GM19324 (cell line): ENCODE measurements at regions not wholly inside any gene's neighbourhood (a gene's known extent, or its start where the extent isn't known, plus 50 kb on each side); places are given as distances from the start of the nearest gene placed in this dataset.
"Not testable (repeated sequence)": the region's sequence is repeated elsewhere in the genome, so short reads cannot be mapped to it uniquely, and the experiment has no call there.

Source experiments
- ATAC-seq: cut with Tn5 transposase; IDR thresholded peaks from one replicate; pipeline ENCODE4 v1.9.1; 2021; ENCODE audit warnings: mild to moderate bottlenecking, moderate library complexity; ENCODE audit not compliant: unreplicated experiment, low FRiP score

GRCh38 chr12:89162589-89163261, 189.6 kb downstream of the DUSP6 start:
- ATAC-seq, result no peak

- no peak for ATAC-seq
Measured at GRCh38 chr12:89161557-89161956, 190.7 kb downstream of the DUSP6 start.

GRCh38 chr12:89160716-89161123, 191.6 kb downstream of the DUSP6 start:
- ATAC-seq, result no peak

- ATAC-seq, result no peak
Measured at GRCh38 chr12:89157413-89157812, 194.9 kb downstream of the DUSP6 start.

GRCh38 chr12:89156862-89157262, 195.4 kb downstream of the DUSP6 start:
- no peak for ATAC-seq

GRCh38 chr12:89156340-89156739, 196.0 kb downstream of the DUSP6 start:
- no peak for ATAC-seq

- no peak for ATAC-seq
Measured at GRCh38 chr12:89155826-89156225, 196.5 kb downstream of the DUSP6 start.

GRCh38 chr12:89154743-89155499, 197.4 kb downstream of the DUSP6 start:
- no peak for ATAC-seq

- ATAC-seq, result no peak
Measured at GRCh38 chr12:89153341-89153740, 199.0 kb downstream of the DUSP6 start.

- ATAC-seq, result no peak
Measured at GRCh38 chr12:89151536-89151935, 200.8 kb downstream of the DUSP6 start.

- not testable (repeated sequence) for ATAC-seq
Measured at GRCh38 chr12:89150789-89151188, 201.5 kb downstream of the DUSP6 start.

GRCh38 chr12:89140602-89141238, 211.6 kb downstream of the DUSP6 start:
- ATAC-seq, result no peak

GRCh38 chr12:89140141-89140540, 212.2 kb downstream of the DUSP6 start:
- ATAC-seq, result no peak

- no peak for ATAC-seq
Measured at GRCh38 chr12:89139390-89139789, 212.9 kb downstream of the DUSP6 start.

GRCh38 chr12:89138048-89138852, 214.1 kb downstream of the DUSP6 start:
- no peak for ATAC-seq

- ATAC-seq, result no peak
Measured at GRCh38 chr12:89135976-89136634, 216.2 kb downstream of the DUSP6 start.

- ATAC-seq, result no peak
Measured at GRCh38 chr12:89134213-89134770, 218.0 kb downstream of the DUSP6 start.

- peak; percentile 52 for ATAC-seq
Measured at GRCh38 chr12:89129167-89129870, 223.0 kb downstream of the DUSP6 start.

- no peak for ATAC-seq
Measured at GRCh38 chr12:89126712-89127111, 225.6 kb downstream of the DUSP6 start.
